COLO668 (cell line): ENCODE measurements at regions not wholly inside any gene's neighbourhood (a gene's known extent, or its start where the extent isn't known, plus 50 kb on each side); places are given as distances from the start of the nearest gene placed in this dataset.
"Not testable (repeated sequence)": the region's sequence is repeated elsewhere in the genome, so short reads cannot be mapped to it uniquely, and the experiment has no call there.

Experiments used
- DNase-seq: peaks from one replicate; lab custom pipeline; 2025; ENCODE audit not compliant: unreplicated experiment; lab: John Stamatoyannopoulos, UW

DNA sequence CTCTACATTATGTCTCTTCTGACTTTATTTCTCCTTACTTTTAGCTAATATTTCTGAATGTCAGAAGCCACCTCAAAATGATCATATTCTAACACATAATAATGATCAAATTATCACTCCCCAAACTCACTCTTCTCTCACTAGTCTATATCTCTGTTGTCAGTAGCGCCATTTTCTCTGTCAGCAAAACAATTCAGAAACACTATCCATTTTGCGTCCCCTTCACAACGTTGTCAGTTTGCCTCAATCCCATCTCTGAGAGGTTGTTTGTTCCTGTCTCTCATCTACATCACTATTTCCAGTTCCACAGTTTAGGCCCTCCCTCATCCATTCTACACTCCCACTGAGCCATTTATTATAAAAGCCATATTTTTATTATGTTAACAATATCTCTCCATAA, 1376.3 kb upstream of the ACVR2A start:
- DNase-seq, result no peak

DNA sequence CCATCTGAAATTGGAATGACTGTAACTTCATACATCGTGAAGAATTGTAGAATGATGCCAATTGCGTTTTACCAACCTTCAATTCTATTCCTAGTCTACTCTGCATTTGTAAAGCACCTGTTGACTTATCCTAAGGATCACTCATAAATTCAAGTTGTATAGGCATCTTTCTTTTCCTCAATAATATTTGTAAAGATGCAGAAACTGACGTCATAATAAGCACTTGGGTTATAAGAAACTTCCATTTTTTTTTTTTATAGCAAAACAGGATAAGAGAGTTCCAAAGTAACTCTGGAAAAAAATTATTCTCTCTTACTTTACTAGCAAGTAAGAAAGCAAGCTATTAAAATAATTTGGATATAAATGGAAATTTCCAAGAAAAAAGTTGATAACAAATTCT, 1377.4 kb upstream of the ACVR2A start:
- no peak for DNase-seq

DNA sequence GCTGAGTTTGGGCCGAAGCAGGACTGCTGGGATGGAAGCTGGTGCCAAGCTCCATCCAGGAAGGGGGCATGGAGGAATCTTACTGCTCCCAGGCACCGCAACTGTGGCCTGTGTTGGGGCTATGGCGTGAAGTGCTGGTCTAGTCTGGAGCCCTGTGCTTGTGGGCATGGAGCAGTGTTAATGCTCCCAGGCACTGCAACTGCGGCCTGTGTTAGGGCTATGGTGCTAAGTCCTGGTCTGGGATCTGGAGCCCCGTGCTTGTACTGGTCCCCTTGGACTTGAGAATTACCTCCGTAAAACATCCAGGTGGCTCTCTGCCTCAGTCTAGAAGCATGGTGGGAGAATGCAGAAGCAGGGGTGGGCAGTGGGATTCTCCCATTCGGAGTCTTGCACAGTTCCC, 1379.4 kb upstream of the ACVR2A start:
- no peak for DNase-seq

DNA sequence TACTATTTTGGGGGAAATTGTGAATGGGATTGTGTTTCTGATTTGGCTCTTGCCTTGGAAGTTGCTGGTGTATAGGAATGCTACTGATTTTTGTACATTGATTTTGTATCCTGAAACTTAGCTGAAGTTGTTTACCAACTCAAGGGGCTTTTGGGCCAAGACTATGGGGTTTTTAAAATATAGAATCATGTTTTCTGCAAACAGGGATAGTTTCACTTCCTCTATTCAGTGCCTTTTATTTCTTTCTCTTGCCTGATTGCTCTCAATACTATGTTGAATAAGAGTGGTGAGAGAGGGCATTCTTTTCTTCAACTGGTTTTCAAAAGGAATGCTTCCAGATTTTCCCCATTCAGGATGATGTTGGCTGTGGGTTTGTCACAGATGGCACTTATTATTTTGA, 1383.8 kb upstream of the ACVR2A start:
- no peak for DNase-seq

DNA sequence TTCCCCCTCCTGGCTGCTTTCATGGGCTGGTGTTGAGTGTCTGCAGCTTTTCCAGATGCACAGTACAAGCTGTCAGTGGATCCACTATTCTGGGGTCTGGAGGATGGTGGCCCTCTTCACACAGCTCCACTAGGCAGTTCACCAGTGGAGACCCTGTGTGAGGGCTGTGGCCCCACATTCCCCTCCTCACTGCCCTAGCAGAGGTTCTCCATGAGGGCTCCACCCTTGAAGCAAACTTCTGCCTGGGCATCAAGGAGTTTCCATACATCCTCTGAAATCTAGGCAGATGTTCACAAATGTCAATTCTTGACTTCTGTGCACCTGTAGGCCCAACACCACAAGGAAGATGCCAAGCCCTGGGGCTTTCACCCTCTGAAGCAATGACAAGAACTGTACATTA, 1386.2 kb upstream of the ACVR2A start:
- no peak for DNase-seq

DNA sequence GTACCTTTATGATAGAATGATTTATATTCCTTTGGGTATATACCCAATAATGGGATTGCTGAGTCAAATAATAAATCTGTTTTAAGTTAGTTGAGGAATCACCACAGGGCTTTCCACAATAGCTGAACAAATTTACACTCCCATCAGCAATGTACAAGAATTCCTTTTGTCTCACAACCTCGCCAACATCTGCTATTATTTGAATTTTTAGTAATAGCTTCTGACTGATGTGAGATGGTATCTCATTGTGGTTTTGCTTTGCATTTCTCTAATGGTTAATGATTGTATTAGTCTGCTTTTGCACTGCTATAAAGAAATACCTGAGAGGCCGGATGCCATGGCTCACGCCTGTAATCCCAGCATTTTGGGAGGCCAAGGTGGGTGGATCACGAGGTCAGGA, 1387.6 kb upstream of the ACVR2A start:
- no peak for DNase-seq

DNA sequence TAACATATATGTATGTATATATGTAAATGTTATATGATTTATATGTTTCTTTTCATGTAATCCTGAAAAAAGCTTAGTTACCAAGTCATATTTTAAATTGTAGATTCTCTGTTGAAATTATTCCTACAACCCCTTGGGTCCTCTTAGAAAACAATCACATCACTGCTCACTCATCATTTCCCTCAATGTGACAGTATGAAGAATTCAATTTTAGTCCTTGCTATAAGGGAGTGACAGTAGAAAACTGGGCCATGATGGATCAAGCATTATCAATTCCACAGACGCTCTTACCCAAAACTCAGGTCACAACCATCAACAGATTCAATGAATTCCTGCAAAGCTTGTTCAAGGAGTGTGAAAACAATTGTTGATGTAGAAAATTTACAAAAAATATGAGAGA, 1389.5 kb upstream of the ACVR2A start:
- DNase-seq, result no peak

DNA sequence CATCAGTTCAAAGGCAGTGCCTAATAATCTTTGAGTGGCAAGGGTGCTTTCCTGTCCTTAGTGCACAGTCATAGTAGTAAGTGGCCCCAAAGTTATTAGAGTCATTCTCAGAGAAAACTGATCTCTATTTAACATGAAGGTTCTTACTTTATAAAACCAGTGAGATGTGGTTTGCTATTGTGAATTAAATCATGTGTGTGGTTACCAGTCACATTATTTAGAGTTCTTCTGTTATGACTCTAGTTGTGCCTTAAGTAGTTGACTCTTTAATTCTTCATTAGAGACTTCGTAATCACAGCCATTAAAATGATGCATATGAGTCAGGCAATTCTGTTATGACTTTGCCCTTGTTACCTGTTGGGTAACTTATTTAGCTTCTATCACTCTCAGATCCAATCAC, 1392.9 kb upstream of the ACVR2A start:
- no peak for DNase-seq

DNA sequence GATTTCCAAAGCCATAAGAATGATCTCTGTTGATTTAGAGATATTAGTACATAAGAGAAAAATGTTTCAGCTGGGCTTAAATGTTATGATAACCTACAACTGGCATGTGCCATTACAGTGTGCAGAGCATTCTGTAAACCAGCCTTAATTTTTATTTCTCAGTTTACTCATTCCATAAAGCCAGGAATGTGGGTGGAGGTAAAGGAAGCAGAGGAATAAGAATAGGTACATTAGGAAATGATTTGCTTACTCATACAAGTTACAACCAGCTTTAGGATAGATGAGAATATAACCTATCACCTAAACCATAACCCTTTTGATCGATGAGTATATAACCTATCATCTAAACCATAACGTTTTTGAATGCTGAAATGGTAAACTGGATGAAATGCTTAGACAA, 1394.7 kb upstream of the ACVR2A start:
- no peak for DNase-seq

DNA sequence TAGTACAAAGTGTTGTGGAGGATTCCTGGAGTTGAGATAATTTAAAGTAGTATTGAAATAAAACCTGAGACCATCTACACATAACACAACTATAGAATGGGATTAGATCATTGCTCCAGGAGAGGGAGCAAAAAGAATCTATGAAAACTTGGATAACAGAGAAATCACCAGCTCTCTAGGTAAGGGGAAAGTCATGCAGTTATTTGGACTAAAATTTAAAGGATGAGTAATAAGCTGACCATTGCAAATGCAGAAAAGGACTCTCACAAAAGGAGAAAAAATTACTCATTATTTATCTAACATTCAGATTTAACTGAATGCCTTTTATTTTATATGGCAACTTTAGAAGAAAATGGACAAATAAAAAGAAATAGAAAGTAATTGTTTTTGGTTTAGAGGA, 1399.8 kb upstream of the ACVR2A start:
- DNase-seq, result no peak

DNA sequence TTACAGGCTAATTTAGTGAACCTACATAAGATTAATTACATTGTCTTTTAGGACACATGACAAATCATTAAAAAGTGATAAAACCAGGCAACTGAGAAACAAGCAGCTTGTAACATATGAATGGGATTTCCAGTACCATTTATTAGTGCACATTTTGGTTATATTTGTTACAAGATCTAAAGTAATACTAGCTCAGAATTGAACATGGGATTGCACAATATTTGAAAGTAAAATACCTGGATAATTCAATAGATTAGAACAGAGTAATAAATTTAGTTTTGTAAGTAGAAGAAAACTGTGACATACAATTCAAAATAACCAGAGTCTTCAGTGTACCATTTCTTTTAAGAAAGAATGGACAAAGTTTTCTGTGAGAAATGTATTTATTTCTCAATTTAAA, 1400.7 kb upstream of the ACVR2A start:
- no peak for DNase-seq

DNA sequence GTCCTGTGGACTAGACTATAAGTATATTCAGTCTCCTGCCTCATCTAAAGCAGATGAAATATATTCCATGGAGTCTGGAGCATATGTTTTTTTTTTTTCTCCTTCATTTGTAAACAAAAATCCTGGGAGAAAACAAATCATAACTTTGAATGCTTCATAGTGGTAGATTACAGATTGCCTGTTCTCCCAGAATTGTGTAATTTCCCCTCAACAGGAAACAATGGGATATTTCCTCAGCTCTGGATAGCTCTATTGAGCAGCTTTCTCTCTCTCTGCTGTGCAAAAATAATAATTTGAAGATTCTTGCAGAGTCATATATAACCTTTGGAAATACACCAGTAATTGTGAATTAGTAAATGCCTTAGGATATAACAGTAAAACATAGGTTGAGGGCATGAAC, 1406.6 kb upstream of the ACVR2A start:
- DNase-seq, result no peak

DNA sequence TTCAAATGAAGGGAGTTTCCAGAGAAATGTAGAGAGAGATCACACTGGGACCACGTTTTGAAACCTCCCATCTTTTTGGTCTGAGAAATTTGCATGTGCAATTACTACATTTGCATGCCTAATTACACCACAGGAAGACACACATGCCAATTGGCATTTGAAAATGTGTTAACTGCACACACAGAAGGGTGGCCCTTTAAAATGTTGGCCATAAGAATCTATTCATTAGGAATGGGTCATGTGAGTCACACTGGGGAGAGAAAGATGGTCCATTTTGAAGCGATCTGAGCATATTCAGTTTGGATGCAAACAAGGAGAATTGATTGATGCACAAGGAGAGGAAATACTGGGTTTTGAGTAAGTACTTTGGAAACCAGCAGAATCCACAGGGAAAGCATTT, 1407.1 kb upstream of the ACVR2A start:
- no peak for DNase-seq

DNA sequence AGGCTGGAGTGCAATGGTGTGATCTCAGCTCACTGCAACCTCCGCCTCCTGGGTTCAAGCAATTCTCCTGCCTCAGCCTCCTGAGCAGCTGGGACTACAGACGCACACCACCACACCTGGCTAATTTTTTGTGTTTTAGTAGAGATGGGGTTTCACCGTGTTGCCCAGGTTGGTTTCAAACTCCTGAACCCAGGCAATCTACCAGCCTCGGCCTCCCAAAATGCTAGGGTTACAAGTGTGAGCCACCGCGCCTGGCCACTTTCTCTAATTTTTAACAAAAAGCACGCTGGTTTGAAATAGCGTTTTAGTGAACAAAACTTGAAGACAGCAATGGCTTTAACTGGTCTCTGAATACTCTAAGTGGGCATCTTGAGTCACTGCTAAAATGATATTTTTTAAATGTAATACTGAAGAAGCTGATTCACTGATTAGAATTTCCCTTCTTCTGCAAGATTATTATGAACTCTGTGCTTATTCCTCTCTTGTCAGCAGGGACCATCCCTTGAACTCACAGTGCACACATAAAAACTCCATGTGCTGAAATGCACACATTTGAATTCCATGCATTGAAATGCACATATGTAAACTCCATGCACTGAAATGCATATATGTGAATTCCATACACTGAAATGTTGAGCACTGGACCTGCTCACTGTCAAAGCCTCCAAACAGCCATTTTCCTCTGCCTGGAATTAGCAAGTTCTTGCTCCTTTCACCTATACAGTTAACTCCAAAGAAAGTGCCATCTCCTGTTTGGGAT, 1411.5 kb upstream of the ACVR2A start:
- DNase-seq, result no peak

DNA sequence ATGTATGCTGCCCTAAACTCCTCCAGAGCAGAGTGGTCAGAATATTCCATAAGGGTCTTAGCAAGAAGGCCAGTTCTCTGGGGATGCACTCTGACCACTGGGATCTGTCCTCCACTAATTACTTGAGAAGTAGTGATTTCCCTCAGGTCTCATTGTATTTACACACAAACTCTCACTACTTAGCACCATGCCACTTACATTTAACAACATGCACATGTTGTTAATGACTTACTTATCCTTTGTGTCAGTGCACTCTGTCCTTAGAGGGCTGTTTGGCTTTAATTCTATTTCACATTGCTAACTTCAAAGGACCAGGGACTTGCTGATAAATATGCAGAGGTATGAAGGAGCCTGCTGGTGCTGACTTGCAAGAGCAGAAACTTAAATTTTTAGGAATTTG, 1415.5 kb upstream of the ACVR2A start:
- no peak for DNase-seq

DNA sequence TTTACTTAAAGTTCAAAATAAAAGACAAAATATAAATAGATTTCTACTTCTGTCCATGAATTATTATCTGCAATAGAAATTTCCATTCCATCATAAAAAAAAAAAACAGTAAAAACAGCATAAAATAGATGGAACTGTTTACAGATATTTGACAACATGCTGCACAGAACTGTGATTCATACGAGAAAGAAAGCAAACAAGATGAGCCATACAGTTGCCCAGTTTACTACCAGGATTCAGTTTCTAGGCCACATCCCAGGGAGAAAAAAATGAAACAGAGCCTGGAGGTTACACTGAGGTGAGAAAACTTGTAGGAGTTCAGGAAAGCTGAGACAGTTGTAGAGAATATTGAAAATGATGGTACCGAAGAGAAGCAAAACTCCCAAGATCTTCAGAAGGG, 1426.9 kb upstream of the ACVR2A start:
- no peak for DNase-seq

DNA sequence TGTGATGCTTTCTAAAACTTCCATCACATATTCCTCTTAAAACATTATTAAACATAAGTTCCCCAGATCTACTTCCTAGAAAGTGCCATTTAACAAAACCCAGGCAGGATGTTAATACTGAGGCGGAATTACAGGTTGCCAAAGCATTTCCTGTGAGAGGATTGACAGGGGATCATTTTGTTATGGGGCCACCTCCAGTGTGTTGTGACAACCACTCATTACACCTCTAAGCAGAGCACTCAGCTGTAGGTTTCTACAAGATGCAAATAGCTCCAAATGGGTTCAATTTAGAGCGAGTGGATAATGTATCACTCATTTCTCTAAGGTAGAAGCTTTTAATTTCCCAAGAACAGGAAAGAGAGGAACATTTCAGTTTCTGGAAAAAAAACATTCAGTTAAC, 1429.5 kb upstream of the ACVR2A start:
- no peak for DNase-seq

DNA sequence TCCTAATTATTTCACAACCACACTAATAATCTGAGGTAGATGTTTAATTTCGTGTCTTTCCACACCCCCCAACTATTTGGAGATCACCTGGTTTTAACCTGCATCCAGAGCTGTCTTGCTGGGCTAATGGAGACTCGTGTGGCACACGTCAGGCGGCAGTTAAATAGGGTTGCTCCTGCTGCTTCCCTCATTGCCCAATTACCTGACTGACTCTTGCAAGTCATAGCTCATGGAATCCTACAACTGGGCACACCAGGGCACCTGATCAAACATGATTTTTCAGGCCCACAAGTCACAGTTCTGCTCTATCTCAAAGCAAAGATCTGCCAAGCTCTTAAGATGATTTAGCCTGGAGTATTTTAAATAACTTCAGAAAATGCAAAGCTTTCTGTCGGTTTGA, 1430.4 kb upstream of the ACVR2A start:
- DNase-seq, result no peak

DNA sequence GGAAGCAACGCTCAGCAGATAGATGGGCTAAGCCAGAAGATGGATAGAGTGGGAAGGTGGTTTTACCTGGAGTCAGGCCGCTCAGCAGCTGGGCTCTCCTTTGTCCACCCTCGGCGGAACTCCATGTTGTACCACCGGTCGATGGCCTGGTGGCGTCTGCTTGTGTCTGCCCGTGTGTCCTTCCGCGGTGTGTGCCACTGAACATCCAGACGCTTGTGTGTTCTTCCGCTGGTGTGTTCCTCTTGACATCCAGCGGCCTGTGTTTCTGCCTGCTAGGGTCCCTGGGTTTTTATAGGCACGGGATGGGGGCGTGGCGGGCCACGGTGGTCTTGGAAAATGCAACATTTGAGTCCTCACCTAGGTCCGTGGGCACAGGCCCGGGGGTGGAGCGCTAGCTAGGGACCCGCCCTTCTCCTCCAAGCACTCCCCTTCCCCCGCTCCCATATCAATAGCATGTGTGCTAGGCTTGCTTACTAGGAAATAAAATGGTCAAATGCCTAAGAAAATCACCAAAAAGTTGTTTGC, 1431.7 kb upstream of the ACVR2A start:
- DNase-seq, result no peak

DNA sequence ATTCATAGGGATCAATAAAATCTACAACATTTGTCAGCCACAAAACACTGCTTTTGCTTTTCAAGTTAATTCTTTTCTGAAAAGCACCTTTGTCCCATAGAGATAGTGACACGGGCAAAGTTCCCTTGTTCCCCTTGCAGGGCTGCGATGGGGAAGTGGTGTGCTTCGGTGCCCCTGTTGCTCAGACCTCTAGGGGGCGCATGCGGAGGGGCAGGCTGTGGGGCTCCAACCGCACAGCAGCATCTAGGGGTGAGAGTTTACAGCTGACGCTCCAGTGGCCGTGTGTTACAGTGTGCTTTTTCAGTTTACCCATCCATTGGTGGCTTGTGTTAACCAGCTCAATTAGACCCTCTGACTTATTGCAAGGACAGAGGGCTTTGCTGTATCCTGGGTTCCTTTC, 1432.2 kb upstream of the ACVR2A start:
- no peak for DNase-seq

DNA sequence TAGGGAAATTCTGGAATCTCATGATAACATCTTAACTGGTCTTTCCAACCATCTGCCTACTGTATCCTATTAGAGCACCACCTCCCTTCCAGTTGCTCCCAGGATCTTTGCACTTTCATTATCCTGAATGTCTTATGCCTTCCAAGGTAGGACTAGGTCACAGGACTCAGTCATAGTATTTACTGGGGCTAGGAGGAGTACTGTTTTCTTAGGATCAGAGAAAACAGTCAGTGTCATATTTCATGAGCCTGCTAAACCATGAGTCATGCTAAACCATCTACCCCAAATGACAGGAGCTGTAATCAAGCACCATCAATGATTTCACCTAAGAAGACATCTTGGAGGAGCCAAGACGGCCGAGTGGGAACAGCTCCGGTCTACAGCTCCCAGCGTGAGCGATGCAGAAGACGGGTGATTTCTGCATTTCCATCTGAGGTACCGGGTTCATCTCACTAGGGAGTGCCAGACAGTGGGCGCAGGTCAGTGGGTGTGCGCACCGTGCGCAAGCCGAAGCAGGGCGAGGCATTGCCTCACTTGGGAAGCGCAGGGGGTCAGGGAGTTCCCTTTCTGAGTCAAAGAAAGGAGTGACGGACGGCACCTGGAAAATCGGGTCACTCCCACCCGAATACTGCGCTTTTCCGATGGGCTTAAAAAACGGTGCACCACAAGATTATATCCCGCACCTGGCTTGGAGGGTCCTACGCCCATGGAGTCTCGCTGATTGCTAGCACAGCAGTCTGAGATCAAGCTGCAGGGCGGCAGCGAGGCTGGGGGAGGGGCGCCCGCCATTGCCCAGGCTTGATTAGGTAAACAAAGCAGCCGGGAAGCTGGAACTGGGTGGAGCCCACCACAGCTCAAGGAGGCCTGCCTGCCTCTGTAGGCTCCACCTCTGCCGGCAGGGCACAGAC, 1439.2 kb upstream of the ACVR2A start:
- not testable (repeated sequence) for DNase-seq

DNA sequence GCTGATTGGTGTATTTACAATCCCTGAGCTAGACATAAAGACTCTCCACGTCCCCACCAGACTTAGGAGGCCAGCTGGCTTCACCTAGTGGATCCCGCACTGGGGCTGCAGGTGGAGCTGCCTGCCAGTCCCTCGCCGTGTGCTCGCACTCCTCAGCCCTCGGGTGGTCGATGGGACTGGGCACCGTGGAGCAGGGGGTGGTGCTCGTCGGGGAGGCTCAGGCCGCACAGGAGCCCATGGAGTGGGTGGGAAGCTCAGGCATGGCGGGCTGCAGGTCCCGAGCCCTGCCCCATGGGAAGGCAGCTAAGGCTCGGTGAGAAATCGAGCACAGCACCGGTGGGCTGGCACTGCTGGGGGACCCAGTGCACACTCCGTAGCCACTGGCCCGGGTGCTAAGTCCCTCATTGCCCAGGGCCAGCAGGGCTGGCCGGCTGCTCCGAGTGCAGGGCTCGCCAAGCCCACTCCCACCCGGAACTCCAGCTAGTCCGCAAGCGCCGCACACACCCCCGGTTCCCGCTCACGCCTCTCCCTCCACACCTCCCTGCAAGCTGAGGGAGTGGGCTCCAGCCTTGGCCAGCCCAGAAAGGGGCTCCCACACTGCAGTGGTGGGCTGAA, 1441.2 kb upstream of the ACVR2A start:
- DNase-seq, result not testable (repeated sequence)
